ENCODE measurements at regions not wholly inside any gene's neighbourhood (a gene's known extent, or its start where the extent isn't known, plus 50 kb on each side); places are given as distances from the start of the nearest gene placed in this dataset.

GRCh38 chr1:224872832-224873433 is 56.5 kb upstream of the DNAH14 start:
- Histone ChIP-seq H3K4me1 (ENCODE audit: insufficient read depth, insufficient read length) (peaks cover 5% of the 10 kb centered on the region), H3K27me3 (ENCODE audit: insufficient read depth, insufficient read length) (no peaks in the 10 kb centered on the region), H3K9ac (ENCODE audit: insufficient read length, low read depth) (no peak overlapping the region), H3K36me3 (ENCODE audit: insufficient read depth, insufficient read length, low read length) (no peaks in the 10 kb centered on the region), H3K4me3 (ENCODE audit: insufficient read length, low read depth) (no peak overlapping the region), H3K9me3 (ENCODE audit: insufficient read depth, low read length) (no peaks in the 10 kb centered on the region)
- DNase-seq (ENCODE audit: low read depth, low spot score): no peak
- TF ChIP-seq YY1 (IDR thresholded peaks at IDR 0.05; ENCODE audit: insufficient read depth, insufficient read length) (no peak), ZNF274 (IDR thresholded peaks at IDR 0.05; ENCODE audit: low read depth, low read length) (no peak), SUZ12 (IDR thresholded peaks at IDR 0.05; ENCODE audit: extremely low read depth, insufficient read depth, insufficient read length) (no peak)

GRCh38 chr1:224873434-224874369 is 55.8 kb upstream of the DNAH14 start:
- Histone ChIP-seq H3K4me3 (ENCODE audit: insufficient read length, low read depth) (no peak overlapping the region), H3K9ac (ENCODE audit: insufficient read length, low read depth) (no peak overlapping the region), H3K36me3 (ENCODE audit: insufficient read depth, insufficient read length, low read length) (no peaks in the 10 kb centered on the region), H3K4me1 (ENCODE audit: insufficient read depth, insufficient read length) (peaks cover 5% of the 10 kb centered on the region), H3K9me3 (ENCODE audit: insufficient read depth, low read length) (no peaks in the 10 kb centered on the region), H3K27me3 (ENCODE audit: insufficient read depth, insufficient read length) (no peaks in the 10 kb centered on the region)
- no peak for TF ChIP-seq SUZ12 (IDR thresholded peaks at IDR 0.05; ENCODE audit: extremely low read depth, insufficient read depth, insufficient read length)
- no peak for TF ChIP-seq ZNF274 (IDR thresholded peaks at IDR 0.05; ENCODE audit: low read depth, low read length)
- DNase-seq (ENCODE audit: low read depth, low spot score): no peak

- no peaks in the 10 kb centered on the region for H3K27me3 ChIP-seq (ENCODE audit: insufficient read depth, insufficient read length)
- H3K4me1 ChIP-seq (ENCODE audit: insufficient read depth, insufficient read length): peaks cover 5% of the 10 kb centered on the region
- no peaks in the 10 kb centered on the region for H3K9me3 ChIP-seq (ENCODE audit: insufficient read depth, low read length)
- H3K4me3 ChIP-seq (ENCODE audit: insufficient read length, low read depth): no peak overlapping the region
- no peak for DNase-seq (ENCODE audit: low read depth, low spot score)
- no peaks in the 10 kb centered on the region for H3K36me3 ChIP-seq (ENCODE audit: insufficient read depth, insufficient read length, low read length)
- H3K9ac ChIP-seq (ENCODE audit: insufficient read length, low read depth): no peak overlapping the region
- TF ChIP-seq SUZ12 (IDR thresholded peaks at IDR 0.05; ENCODE audit: extremely low read depth, insufficient read depth, insufficient read length) (no peak), ZNF274 (IDR thresholded peaks at IDR 0.05; ENCODE audit: low read depth, low read length) (no peak), YY1 (IDR thresholded peaks at IDR 0.05; ENCODE audit: insufficient read depth, insufficient read length) (no peak)
Measured at GRCh38 chr1:224874775-224875174, 54.7 kb upstream of the DNAH14 start.

- no peaks in the 10 kb centered on the region for H3K9me3 ChIP-seq (ENCODE audit: insufficient read depth, low read length)
- no peak overlapping the region for H3K9ac ChIP-seq (ENCODE audit: insufficient read length, low read depth)
- H3K4me3 ChIP-seq (ENCODE audit: insufficient read length, low read depth): no peak overlapping the region
- no peaks in the 10 kb centered on the region for H3K36me3 ChIP-seq (ENCODE audit: insufficient read depth, insufficient read length, low read length)
- H3K27me3 ChIP-seq (ENCODE audit: insufficient read depth, insufficient read length): no peaks in the 10 kb centered on the region
- no peak for DNase-seq (ENCODE audit: low read depth, low spot score)
- no peak for TF ChIP-seq ZNF274 (IDR thresholded peaks at IDR 0.05; ENCODE audit: low read depth, low read length)
- TF ChIP-seq SUZ12 (IDR thresholded peaks at IDR 0.05; ENCODE audit: extremely low read depth, insufficient read depth, insufficient read length): no peak
- TF ChIP-seq YY1 (IDR thresholded peaks at IDR 0.05; ENCODE audit: insufficient read depth, insufficient read length): no peak
- peaks cover 4% of the 10 kb centered on the region for H3K4me1 ChIP-seq (ENCODE audit: insufficient read depth, insufficient read length)
Measured at GRCh38 chr1:224879162-224879803, 50.2 kb upstream of the DNAH14 start.
